IPS-15b (cell line): ENCODE measurements at regions not wholly inside any gene's neighbourhood (a gene's known extent, or its start where the extent isn't known, plus 50 kb on each side); places are given as distances from the start of the nearest gene placed in this dataset.

ENCODE experiments used
- H3K27me3 ChIP-seq: one replicate; pipeline ENCODE4 v1.6.1; 2013; ENCODE audit warnings: low read length; ENCODE audit not compliant: control insufficient read depth, insufficient read depth
- H3K36me3 ChIP-seq: one replicate; pipeline ENCODE4 v1.6.1; 2013; ENCODE audit warnings: low read length; ENCODE audit not compliant: control insufficient read depth, insufficient read depth
- H3K4me1 ChIP-seq: one replicate; pipeline ENCODE4 v1.6.1; 2013; ENCODE audit warnings: mild to moderate bottlenecking, low read length; ENCODE audit not compliant: control insufficient read depth, insufficient read depth
- H3K4me3 ChIP-seq: one replicate; pipeline ENCODE4 v1.5.1; 2013; ENCODE audit warnings: low read depth, low read length
- H3K9ac ChIP-seq: one replicate; pipeline ENCODE4 v1.6.1; 2013; ENCODE audit warnings: low read depth, mild to moderate bottlenecking, low read length
- H3K9me3 ChIP-seq: one replicate; pipeline ENCODE4 v1.6.1; 2013; ENCODE audit warnings: mild to moderate bottlenecking, low read length; ENCODE audit not compliant: control insufficient read depth, insufficient read depth

DNA sequence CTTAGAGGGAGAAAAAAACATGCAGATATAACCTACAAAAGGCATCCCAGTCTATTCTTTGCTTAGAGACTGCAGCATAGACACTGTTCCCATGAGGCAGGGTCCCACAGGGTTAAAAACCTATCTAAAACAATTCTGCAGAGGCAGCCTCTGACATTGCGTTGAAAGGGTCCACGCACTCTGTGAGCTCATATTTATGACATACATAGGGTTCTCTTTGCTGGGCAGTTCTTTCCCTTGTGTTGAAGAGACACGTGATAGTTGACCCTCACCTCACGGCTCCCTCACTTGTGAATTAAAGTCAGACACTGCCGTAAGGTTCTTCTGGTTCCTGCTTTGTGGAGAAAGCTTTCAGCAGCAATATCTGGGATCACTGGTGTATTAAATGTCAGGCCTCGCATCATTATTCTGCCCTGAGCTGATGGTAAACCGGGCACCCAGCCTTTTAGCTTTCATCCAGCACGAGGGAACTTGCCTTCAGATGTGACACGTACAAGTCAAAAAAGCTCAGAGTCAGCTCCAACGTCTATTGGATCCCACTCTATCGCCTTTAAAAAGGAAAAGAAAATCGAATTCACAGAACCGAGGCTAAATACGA, 52.8 kb upstream of the HNRNPU start:
- no peaks in the 10 kb centered on the region for H3K36me3 ChIP-seq
- H3K4me1 ChIP-seq, result no peaks in the 10 kb centered on the region
- no peak overlapping the region for H3K4me3 ChIP-seq
- H3K9me3 ChIP-seq, result no peaks in the 10 kb centered on the region
- peaks cover 22% of the 10 kb centered on the region for H3K27me3 ChIP-seq
- no peak overlapping the region for H3K9ac ChIP-seq

DNA sequence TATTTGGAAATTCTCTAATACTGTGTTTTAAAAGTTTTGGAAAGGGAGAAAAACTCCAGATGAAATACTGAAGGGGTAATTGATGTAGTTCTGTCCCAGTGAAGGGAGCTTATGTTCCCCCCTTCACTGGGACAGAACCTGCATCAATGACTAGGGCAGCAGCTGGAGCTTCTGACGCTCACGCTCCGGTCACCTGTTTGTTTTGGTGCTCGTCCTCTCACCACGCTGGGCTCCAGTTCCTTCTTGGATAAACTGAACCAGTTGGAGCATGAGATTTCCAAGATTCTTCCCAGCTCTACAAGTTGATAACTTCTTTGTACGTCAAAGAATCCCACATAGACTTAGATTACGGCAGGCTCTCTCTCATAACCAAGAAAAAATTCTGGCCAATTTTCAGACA, 51.4 kb upstream of the HNRNPU start:
- Histone ChIP-seq H3K9ac (no peak overlapping the region), H3K36me3 (no peaks in the 10 kb centered on the region), H3K9me3 (no peaks in the 10 kb centered on the region), H3K27me3 (peaks cover 22% of the 10 kb centered on the region), H3K4me1 (no peaks in the 10 kb centered on the region), H3K4me3 (no peak overlapping the region)

DNA sequence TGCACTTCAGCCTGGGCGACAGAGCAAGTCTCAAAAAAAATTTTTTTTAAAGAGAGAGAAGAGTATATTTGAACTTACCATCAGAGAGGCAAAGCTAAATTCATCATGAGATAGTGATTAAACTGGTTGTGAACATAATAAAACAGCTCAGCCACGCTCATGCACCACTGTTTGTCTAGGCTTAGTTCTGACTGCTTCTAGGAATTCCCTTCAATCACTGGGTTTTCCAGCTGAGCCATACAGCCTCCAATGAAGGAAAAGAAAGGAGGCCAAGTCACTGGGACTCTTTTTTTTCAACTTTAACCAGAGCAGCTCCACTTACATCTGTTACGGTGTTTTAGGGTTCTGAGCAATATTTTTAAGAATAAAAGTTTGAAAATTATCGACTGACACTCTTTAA, 50.4 kb upstream of the HNRNPU start:
- Histone ChIP-seq H3K27me3 (peaks cover 19% of the 10 kb centered on the region), H3K4me3 (no peak overlapping the region), H3K4me1 (no peaks in the 10 kb centered on the region), H3K36me3 (no peaks in the 10 kb centered on the region), H3K9me3 (no peaks in the 10 kb centered on the region), H3K9ac (no peak overlapping the region)
